Glomerular visceral epithelial cell (primary cell): ENCODE measurements at regions not wholly inside any gene's neighbourhood (a gene's known extent, or its start where the extent isn't known, plus 50 kb on each side); places are given as distances from the start of the nearest gene placed in this dataset.
A peak's percentile ranks its signal among the peaks of the same experiment; 100 is the strongest.
"Not testable (repeated sequence)": the region's sequence is repeated elsewhere in the genome, so short reads cannot be mapped to it uniquely, and the experiment has no call there.

Experiments
- DNase-seq: peaks from one replicate; pipeline ENCODE4 v3.0.0-alpha.2; 2016; ENCODE audit errors: extremely low spot score

DNA sequence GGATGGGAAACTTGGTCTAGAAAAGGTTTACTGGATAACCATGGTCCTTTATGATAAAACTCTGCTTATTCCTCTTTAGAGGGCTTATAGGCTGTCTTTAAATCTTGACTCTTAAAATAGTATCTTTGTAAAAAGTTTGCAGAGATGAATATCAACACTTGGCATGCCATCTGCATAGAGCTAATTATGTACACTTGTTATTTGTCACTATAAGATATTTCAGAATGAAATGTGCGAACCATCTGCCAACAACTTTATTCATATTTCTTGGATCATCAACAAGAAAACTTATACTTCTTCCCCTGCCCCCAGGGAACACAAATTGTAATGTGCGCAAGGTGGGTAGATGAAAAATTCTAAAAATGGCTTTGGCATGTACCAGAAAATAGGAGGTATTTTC is 653.0 kb upstream of the CHAC2 start:
- no peak for DNase-seq

DNA sequence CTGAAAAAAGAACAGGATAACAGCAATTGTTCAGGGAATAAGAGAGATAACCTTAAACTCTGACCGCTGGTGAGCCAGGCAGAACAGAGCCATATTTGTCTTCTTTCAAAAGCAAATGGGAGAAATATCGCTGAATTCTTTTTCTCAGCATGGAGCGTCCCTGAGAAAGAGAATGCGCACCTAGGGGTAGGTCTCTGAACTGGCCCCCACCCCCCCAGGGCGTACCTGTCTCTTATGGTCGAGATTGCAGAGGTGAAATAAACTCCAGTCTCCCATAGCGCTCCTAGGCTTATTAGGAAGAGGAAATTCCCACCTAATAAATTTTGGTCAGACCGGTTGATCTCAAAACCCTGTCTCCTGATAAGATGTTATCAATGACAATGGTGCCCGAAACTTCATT is 655.2 kb upstream of the CHAC2 start:
- not testable (repeated sequence) for DNase-seq

DNA sequence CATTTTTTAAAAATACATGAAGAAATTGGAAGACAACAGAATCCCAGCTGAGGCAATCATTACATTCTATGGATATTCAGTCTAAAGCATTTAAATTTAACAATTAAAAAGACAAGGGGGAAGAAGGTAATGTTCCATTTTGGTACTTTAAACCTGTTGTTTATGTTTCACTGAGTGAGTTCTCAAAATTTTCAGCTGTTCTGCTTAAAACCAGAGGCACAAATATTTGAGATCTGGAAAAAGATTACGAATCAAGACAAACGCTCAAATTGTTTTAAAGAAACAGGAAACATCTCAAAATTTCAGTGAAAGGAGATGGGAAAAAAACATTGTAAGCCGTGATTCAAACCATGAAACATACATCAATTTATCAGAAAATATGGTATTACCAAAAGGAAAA is 656.2 kb upstream of the CHAC2 start:
- no peak for DNase-seq

DNA sequence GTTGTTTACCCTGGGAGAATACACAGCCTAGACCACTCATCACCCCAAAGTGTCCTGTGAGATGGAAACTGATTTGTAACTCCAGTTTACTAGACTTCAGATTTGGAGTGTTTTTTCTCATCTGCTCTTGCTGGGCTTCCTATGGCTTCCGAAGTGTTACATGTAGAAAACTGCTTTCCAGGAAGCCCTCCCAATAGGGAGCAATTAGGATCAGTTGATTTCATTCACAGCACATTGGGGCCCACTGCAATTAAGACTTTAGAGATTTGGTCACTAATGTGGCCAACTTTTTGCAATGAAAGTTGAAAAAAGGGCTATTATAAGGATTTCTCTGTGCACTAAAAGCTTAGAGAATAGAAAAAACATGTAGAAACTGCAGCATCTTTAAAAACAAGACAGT is 656.6 kb upstream of the CHAC2 start:
- DNase-seq, result no peak

DNA sequence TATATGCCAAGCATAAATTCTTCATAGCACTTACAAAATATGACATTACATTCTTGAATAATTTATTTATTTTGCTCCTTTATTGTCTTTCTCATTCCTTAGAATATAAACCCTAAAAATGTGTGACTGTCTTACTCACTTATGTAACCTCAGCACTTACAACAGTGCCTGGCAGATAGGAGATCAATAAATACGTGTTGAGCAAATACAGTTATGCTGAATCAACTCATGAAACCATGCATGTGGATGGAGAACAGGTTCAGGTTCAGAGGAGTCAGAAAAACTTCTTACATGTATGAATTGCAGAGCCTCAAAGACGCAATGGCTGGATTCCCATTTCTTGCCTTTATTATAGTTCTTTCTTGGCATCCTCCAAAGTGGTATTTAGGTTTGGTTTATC is 659.4 kb upstream of the CHAC2 start:
- DNase-seq, result no peak

DNA sequence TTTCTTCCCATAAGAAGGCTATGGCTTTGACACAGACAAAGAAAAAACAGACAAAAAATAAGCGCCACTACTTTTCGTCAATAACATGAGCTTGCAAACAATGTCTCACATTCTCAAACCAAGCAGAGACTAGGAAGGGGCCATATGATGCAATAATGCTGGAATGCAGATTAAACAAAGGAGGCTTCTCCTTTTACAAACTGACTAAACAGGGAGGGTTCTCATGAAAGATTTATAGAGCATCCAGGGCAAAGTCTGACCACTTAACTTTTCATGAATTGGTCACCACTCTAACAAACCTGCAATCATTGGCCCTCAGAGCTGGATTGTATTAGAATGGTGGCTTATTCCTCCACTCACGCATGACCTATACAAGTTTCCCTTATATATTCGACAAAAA is 663.3 kb upstream of the CHAC2 start:
- DNase-seq, result peak; percentile 20

DNA sequence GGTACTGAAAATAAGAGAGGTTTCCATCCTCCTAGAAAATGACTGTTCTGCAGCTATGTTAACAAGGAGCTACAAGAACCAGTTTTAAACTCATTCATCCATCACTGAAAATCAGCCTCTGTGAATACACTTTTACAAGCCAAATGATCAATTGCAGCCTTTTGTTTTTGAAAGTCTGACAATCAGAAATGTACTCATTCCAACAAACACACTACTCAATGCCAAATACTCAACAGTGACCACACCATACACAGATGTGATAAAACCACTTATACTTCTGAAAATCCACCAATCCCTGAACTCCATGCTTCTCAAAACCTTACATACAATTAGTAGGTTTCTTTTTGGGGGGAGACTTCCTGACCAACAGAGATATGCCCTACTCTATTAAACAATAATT is 663.9 kb upstream of the CHAC2 start:
- DNase-seq, result no peak

DNA sequence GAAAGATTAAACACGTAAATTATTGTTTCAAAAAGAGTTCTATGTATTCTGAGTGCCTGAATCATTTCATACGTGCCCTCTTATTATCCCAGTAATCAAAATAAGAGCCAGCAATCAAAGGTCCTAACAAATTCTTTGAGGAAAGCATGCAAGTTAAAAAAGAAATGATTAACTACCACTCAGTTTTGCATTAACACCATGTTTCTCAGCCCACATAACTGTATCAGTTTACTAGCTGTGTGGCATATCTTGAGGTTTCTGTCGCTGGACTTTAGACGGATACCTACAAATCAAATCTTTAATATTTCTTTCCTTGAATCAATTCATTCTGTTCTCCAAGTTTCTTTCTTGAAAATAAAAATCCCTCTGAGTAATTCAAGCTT is 668.9 kb upstream of the CHAC2 start:
- peak; percentile 38 for DNase-seq

DNA sequence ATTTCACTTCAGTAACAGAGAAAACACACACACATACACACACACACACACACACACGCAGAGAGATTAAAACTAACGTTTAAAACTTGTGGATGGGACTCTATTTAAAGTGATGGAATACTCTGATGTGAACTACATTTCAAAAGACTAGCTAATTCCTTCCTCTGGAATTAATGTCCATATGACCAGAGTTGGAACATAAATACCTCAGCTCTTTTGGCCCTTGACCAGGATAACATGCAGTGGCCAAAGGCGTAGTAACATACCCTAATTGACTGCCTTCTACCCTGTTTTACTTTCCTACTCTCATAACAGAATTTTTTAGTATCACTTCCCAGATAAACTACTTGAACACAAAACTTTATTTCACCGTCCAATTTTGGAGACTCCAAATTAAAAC is 671.3 kb upstream of the CHAC2 start:
- DNase-seq, result peak; percentile 7

DNA sequence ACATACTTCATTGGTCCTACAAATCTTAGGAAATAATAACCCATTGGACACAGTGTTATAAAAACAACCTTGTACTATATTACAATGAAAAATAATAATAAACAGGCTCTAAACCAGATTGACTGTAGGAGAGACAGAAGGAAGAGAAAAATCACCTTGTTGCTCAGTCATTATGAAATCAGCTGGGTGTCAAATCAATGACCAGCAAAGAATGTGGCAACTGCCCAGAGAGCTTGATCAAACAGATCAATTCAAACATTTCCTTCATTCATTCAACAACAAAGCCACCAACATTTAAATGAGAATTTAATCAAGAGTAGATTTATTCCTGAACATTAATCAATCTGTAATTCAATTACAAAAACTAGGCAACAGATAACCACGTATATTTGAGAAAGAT is 671.9 kb upstream of the CHAC2 start:
- no peak for DNase-seq

DNA sequence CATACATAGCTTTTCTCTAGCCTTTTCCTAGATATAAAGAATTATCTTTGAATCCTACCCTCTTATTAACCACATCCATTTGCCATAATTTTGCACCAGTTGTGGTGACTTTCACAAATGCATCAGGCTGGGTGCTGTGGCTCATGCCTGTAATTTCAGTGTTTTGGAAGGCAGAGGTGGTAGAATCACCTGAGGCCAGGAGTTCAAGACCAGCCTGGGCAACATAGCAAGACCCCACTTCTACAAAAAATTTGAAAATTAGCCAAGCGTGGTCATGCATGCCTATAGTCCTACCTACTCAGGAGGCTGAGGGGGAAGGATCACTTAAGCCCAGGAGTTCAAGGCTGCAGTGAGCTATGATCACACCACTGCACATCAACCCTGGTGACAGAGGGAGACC is 672.4 kb upstream of the CHAC2 start:
- DNase-seq, result no peak

DNA sequence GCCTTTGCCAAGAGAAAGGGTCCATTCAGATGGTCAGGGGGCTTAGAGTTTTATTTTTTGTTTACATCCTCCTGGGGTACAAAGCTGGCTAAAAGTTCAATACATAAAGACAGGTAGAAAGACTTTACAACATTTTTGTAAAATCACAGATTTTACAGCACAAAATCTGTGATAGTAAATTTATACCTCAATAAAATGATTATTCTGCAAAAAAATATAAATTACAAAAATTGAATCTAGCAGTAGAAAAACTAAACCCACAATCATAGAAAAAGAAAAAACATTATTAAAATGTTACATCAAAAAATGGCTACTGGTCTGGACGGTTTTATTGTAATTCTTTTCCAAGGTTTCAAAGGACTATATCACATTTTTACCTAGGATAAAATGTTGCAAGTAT is 674.2 kb upstream of the CHAC2 start:
- DNase-seq, result no peak

DNA sequence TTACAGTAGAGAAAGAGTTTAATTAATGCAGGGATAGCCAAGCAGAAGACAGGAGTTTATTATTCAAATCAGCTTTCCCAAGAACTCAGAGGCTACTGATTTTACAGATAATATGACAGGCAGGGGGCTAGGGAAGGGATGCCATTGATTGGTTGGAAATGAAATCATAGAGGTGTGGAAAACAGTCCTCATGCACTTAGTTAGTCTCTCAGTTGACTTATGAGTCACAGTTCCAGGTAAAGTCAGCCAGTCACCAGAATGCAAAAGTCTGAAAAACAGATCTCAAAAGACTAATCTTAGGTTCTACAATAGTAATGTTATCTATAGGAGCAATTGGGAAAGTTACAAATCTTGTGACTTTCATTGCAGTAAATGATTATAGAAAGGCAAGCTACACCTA is 676.4 kb upstream of the CHAC2 start:
- no peak for DNase-seq

DNA sequence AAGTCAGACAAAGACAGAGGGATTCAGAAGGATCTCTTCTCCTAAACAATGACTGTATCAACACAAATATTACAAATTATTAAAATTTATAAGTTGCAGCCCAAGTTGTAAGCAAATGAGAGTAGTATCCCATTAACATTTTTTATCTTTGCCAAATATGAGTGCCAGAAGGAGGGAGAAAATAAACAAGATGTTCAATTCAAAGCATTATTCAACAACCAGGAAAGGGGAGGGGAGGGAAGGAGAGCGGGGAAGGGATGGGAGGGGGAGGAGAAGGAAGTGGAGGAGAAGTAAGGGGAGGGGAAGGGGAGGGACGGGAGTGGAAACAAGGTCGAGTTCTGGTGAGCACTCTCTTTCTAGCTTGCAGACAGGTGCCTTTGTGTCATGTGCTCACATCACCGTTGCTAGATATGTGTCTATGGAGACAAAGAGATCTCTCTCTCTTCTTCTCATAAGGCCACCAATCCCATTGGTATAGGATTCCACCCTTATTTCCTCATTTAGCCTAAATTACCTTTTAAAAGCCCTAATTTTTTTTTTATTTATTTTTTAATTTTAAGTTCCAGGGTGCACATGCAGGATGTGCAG is 679.6 kb upstream of the CHAC2 start:
- no peak for DNase-seq

DNA sequence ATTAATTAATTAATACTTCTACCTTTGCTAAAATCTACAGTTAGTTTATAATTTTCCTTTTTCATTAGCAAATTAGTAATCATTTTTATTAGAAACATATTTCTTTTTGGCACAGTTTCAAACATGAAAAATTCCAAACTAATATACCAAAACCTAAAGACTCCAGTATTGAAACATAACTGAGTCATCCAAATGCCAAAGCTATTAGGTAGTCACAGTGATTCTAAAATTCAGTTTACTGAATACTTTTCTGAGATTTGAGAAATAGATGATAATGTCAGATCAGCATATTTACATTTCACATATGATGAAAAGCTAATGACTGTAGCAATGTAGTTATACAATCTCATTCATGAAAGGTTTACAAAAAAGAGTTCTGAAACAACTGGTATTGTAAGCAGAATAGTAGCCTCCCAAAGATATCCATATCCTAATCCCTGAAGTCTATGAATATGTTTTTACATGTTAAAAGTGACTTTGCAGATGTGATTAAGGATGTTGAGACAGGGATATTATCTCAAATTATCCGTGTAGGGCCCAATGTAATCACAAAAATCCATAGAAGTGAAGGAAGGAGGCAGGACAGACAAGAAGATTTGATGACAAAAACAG is 680.2 kb upstream of the CHAC2 start:
- DNase-seq, result peak; percentile 21

DNA sequence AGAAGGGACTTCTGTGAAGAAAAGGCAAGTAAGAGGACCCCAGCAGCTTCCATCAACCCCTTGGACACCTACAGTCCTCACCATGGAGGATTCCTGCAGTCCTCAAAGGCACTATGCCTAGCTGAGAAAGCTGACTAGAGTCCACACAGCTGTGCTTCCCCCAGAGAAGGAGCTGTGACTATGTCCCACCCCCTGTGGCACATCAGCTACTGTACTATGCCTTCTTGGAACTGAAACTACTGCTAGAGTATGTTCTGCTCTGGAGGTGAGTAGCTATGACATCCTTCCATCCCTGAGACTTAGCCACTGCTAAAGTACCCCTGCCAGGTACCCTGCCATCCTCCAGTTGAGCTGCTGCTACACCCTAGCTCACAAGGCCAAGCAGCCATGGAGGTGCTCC is 690.2 kb upstream of the CHAC2 start:
- no peak for DNase-seq

DNA sequence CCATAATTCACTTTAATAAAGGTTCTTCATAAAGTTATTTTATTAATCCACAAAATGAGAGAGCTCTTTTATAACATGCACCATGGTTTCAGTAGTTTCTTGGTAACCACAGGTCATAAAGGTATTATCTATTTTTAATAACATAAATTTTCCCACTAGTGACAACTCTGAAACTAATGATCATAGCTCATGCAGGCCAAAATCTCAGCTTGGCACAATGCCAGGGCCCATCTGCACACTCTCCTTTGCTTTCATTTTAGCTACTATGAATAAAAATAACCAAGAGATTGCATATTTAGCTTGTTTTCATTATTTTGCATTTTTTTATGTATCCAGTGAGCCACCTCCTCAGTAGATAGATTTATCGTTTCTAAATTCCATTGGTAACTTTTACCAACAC is 691.8 kb upstream of the CHAC2 start:
- DNase-seq, result no peak

DNA sequence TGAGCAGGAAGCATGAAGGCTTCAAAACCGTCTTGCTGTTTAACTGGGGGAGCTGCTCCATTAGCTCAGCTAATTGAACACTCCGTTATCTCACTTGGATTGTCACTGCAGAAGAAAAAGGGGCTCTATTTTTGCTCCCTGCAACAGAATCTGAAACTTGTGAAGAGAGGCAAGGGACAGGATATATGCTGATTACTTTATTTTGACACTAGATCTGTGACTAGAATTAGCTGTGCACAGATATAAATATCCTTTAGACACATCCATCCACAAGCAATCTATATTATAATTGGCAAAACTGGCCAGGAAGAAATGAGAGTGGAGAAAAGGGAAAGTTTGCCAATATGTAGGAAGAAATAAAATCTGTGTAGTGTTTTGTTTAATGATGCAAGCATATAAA is 700.1 kb upstream of the CHAC2 start:
- no peak for DNase-seq

DNA sequence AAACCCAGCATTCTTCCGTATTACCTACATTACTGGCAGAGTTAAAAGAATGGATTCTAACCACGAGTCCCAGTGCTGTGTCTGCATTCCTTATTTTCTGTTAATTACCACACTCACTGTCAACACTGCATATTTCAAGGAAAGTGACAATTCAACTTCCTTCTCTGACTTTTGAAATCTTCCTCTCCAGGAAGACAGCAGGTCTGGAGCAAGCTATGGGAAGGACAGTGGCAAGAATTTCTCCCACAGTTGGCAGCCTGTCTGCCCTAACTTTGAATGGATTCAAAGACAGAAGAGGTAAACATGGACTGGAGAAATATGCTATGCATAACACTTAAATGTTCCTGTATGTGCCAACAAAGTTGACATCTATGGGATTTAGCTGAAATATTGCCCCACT is 700.5 kb upstream of the CHAC2 start:
- DNase-seq, result no peak

DNA sequence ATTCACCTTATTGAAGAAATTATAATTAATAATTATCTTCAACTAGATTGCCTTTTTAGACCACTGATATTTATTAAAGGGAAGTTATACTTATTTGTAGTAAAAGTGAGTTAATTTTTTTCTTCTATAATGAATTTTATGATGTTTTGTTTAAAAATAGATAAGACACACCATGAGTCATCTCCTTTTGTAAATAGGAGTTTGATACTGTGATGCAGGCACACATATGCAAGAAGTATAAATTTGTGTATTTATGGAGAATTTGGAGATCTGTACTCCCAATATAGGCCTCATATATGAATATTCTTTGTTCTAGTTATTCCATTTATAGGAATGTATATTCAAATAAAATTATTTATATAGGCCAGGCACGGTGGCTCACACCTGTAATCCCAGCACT is 703.5 kb upstream of the CHAC2 start:
- no peak for DNase-seq

DNA sequence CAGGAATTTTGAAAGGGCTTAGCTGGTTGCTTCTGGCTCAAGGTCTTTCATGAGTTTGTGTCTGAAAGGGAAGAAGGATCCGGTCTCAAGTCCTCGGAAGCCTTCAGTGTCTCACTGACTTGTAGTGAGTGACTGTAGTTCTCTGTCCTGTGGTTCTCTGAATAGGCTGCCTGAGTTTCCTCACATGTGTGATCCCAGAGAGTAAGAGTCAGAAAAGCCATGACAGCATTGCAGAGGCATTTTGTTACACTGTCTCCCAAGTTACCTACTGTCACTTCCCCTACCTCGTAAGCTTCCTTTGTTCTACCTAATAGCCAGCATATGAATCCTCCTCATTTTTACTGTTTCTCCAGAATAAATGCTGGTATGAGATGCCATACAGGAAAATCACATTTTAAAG is 709.1 kb upstream of the CHAC2 start:
- DNase-seq, result peak; percentile 52

DNA sequence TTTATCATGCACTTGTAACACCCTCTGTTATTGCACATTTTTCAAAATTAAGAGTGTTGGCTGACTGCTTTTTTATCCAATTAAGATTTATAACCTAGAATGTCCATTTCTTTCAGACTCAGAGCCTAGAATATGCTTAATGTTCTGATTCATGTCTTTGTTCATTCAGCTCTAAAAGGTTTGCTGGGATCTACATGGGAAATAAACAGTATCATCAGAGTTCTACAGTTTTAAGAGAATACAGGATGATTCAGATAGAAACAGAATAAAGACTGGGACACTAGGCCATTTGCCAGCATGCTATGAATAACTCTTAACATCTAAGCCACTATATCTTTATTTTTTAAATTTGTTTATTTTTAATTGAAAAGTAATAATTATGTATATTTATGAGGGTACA is 713.7 kb upstream of the CHAC2 start:
- DNase-seq, result no peak

DNA sequence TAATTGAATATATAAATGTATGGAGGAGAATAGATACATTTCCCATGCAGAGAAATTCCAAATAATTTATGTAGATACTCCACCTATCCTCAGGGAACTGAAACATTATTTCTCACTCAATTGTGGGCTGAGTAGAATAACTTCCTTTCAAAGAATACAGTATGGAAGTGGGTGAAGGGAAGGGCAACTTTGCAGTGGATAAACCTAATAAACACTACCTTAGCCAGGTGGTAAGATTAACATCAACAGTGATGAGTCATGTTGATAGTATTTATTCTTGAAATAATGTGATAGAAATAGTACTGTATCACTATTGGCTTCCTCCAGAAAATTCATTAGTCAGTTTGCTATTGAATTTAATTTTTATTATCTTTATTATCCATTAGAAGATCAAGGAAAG is 716.4 kb upstream of the CHAC2 start:
- no peak for DNase-seq

DNA sequence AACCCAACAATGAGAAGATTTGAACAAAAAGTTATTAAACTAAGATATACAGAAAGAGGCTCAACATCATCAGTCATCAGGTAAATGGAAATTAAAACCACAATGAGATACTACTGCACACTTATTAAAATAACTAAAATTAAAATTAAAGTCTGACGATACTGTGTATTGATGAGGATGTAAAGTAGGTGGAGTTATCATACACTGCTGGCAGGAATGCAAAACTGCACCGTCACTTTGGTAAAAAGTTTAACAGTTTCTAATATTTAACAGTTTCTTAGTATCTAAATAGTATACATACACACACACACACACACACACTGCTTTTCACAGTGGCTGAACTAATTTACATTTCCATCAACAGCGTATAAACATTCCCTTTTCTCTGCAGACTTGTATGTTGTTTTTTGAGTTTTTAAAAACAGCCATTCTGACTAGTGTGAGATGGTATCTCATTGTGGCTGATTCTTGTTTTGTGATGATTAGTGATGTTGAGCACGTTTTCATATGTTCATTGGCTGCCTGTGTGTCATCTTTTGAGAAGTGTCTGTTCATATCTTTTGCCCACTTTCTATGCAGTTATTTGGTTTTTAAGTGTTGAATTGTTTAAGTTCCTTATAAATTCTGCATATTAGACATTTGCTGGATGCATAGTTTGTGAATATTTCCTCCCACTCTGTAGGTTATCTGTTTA is 726.9 kb upstream of the CHAC2 start:
- no peak for DNase-seq
